IMR-90 (cell line): ENCODE measurements at regions not wholly inside any gene's neighbourhood (a gene's known extent, or its start where the extent isn't known, plus 50 kb on each side); places are given as distances from the start of the nearest gene placed in this dataset.

Experiments used
- CEBPB ChIP-seq: IDR thresholded peaks from 2 replicates; pipeline ENCODE4 v1.6.1; 2012; ENCODE audit warnings: low read depth, low read length, improper control_type of control experiment
- RFX5 ChIP-seq: IDR thresholded peaks from 2 replicates; pipeline ENCODE4 v1.8.0; 2012; ENCODE audit warnings: low read depth, mild to moderate bottlenecking, low read length, moderate library complexity
- TF ChIP-seq, protein P1 (sequence below): conservative IDR thresholded peaks from 2 replicates; pipeline ENCODE4 v1.5.1; 2012; ENCODE audit warnings: mild to moderate bottlenecking, low read depth, low read length, improper control_type of control experiment

DNA sequence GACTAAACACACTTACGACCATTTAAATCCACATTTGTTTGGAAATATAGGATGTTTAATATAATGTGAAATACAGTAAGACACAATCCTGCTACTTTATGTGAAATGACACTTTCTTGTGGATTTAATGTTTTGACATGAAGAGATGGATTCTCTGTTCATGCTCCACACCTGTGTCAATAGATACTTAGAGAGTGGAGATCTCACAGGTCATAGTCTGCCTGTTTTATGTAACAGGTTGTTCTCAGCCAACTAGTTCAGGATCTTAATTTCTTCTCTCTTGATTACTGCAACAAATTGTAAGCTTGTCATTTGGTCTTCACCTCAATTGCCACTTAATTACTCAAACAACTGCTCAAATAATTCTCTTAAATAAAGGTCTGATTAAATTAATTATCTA is 1621.2 kb downstream of the PCDH7 start:
- no peak for TF ChIP-seq RFX5
- TF ChIP-seq, protein P1, sequence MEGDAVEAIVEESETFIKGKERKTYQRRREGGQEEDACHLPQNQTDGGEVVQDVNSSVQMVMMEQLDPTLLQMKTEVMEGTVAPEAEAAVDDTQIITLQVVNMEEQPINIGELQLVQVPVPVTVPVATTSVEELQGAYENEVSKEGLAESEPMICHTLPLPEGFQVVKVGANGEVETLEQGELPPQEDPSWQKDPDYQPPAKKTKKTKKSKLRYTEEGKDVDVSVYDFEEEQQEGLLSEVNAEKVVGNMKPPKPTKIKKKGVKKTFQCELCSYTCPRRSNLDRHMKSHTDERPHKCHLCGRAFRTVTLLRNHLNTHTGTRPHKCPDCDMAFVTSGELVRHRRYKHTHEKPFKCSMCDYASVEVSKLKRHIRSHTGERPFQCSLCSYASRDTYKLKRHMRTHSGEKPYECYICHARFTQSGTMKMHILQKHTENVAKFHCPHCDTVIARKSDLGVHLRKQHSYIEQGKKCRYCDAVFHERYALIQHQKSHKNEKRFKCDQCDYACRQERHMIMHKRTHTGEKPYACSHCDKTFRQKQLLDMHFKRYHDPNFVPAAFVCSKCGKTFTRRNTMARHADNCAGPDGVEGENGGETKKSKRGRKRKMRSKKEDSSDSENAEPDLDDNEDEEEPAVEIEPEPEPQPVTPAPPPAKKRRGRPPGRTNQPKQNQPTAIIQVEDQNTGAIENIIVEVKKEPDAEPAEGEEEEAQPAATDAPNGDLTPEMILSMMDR = no peak
- TF ChIP-seq CEBPB = no peak
